ENCODE measurements at regions not wholly inside any gene's neighbourhood (a gene's known extent, or its start where the extent isn't known, plus 50 kb on each side); places are given as distances from the start of the nearest gene placed in this dataset.
"Not testable (repeated sequence)": the region's sequence is repeated elsewhere in the genome, so short reads cannot be mapped to it uniquely, and the experiment has no call there.

DNA sequence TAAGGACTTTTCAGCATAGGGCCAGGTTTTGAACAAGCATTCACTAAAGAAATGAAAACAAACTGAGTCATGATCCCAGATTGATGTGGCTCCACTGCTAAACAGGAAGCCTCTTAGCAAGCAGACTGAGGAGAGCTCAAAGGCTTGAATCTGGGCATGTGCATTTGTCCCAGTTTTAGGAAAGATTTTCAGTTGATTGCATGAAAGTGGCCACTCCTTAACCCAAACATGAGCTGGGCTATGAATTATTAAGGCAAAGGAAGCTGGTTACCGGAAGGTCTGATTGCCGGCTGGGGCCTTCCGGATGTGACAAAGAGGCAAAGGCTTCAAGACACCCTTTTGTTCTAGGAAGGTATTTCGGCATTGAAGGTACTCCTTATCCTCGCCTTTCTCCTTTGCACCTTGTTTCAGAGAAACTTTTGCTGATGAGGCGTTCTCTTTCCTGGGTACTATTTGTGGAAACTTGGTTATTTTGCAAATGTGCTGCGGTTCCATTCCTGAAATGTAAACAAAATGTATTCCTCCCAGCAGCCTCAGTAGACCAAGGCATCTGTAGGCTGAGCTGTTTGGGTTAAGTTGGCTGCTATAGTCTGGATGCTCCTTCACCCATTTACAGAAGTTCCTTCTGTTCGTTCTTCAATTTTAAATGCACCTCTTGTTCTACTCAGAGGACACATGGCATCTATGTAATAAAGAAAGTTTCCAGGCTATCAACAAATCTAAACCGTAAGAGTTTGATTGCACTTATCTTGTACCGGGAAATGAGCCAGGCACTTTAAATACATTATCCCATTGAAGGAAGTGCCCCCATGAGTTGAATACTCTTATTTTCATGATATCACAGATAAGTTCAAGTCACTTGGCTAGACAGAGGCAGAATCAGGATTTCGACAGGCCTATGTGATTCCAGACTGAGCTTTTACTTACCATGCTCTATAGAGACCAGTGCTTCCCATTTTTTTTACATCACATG is 115.6 kb upstream of the METAP2 start:
- DNase-seq (ENCODE audit: low spot score) (no peak), FAIRE-seq (no peak)

DNA sequence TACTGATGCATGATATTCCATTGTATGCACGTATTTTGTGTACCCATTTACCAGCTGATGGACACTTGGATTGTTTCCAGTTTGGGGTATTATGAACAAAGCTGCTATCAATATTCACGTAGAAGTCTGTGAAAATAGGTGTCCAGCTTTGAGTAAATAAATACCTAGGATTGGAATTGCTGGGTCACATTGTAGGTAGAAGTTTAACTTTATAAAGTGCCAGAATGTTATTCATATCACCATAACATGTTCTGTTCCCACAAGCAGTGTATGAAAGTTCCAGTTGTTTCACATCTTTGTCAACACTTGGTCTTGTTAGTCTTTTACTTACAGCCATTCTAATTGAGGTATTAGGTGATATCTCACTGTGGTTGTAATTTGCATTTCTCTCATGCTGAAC is 108.0 kb upstream of the METAP2 start:
- DNase-seq (ENCODE audit: low spot score), result no peak
- FAIRE-seq, result no peak

DNA sequence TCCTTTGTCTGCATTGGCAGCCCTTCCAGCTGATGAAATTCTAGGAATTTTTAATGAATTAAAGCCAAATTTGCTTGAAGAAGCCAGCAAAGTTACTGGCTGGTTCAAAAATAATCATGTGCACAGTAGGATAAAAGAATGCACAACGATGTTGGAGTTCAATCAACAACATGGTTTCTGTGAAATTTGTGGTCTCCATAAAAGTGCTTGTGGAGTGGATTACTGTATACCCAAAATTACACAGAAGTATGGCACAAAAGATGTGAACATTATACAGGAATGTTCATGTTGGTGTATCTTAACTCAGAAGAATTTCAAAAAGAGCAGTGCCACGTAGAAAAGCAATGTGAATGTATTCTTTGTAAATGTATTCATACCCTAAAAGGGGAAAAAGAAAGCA is 105.0 kb upstream of the METAP2 start:
- DNase-seq (ENCODE audit: low spot score) (no peak), FAIRE-seq (no peak)

DNA sequence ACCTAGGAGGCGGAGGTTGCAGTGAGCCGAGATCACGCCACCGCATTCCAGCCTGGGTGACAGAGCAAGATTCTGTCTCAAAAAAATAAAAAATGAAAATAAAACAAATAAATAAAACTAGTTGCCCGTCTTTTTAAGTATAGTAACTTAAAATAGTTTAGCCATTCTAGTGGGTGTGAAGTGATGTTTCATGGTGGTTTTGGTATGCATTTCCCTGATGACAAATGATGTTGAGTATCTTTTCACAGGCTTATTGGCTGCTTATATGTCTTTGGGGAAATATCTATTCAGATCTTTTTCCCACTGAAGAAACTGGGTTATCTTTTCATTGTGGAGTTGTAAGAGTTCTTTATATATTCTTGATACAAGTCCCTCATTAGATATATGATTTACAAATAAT is 102.4 kb upstream of the METAP2 start:
- no peak for FAIRE-seq
- no peak for DNase-seq (ENCODE audit: low spot score)

DNA sequence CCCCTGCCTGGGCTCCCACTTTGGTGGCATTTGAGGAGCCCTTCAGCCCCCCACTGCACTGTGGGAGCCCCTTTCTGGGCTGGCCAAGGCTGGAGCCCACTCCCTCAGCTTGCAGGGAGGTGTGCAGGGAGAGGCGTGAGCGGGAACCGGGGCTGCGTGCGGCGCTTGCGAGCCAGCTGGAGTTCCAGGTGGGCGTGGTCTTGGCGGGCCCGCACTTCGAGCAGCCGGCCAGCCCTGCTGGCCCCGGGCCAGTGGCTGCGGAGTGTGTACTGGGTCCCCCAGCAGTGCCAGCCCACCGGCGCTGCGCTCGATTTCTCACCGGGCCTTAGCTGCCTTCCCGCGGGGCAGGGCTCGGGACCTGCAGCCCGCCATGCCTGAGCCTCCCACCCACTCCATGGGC is 94.5 kb upstream of the METAP2 start:
- FAIRE-seq; DNase-seq (ENCODE audit: low spot score): not testable (repeated sequence)

DNA sequence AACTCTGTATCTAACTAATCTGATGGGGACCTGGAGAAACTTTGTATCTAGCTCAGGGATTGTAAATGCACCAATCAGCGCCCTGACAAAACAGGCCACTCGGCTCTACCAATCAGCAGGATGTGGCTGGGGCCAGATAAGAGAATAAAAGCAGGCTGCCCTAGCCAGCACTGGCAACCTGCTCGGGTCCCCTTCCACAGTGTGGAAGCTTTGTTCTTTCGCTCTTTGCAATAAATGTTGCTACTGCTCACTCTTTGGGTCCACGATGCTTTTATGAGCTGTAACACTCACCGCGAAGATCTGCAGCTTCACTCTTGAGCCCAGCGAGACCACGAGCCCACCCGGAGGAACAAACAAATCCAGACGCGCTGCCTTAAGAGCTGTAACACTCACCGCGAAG is 93.6 kb upstream of the METAP2 start:
- not testable (repeated sequence) for DNase-seq (ENCODE audit: low spot score); FAIRE-seq

DNA sequence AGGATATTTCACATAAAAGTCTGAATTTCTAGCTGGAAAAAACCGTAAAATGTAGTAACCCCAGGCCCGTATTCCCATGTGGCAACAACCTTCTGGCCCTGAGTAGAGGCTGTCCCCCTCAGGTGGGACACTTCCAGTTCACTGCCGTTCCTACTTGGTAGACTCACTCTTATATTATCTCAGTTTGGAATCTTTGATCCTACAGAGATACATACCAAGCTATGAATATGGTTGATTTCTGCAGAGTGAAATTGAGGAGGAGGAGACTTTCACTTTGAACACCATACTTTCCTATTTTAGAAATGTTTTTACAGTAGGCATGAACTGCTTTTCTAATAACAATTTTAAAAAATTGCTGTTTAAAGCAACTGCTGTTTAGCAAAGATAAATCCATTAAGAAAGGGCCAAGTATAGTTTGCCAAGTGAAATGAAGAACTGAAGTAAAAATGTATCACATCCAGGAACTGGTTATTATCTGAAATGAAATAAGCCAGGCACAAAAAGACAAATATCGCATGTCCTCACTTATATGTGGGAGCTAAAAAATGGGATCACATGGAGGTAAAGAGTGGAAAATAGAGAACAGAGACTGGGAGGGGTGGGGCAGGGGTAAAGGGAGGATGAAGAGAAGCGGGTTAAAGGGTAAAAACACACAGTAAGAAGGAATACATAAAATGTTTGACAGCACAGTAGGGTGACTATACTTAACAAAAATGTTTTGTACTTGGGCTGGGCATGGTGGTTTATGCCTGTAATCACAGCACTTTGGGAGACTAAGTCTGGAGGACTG is 92.8 kb upstream of the METAP2 start:
- FAIRE-seq, result no peak
- no peak for DNase-seq (ENCODE audit: low spot score)

DNA sequence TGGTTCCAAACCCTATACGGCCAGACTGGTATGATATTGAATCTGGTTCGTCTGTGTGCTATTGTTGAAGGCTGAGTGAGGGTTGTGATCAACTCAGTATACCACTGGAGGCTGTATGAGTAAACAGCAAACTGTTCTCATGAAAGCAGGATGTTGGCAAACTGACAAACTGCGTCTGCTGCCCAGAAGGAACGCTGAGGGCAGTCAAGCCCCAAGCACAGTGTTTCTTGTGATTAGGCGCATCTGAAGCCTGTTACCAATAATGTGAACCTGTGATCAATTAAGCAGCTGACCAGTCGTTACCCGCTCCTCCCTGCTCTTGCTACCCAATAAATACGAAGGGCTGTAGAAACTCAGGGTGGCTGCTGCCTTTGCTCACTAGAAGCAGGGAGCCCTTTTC is 90.0 kb upstream of the METAP2 start:
- DNase-seq (ENCODE audit: low spot score); FAIRE-seq: not testable (repeated sequence)

DNA sequence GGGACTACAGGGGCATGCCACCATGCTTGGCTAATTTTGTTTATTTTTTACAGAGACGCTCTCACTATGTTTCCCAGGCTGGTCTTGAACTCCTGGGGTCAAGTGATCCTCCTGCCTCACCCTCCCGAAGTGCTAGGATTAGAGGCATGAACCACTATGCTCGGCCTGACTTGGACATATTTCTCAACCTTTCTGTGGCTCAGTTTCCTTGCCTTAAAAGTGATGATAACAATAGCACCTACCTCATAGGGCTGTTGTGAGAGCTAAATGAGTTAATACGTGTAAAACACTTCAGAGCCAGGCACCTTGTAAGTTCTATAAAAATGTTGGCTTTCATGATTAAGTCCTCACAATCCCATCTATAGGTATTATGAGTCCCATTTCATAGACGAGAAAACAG is 89.2 kb upstream of the METAP2 start:
- FAIRE-seq, result no peak

DNA sequence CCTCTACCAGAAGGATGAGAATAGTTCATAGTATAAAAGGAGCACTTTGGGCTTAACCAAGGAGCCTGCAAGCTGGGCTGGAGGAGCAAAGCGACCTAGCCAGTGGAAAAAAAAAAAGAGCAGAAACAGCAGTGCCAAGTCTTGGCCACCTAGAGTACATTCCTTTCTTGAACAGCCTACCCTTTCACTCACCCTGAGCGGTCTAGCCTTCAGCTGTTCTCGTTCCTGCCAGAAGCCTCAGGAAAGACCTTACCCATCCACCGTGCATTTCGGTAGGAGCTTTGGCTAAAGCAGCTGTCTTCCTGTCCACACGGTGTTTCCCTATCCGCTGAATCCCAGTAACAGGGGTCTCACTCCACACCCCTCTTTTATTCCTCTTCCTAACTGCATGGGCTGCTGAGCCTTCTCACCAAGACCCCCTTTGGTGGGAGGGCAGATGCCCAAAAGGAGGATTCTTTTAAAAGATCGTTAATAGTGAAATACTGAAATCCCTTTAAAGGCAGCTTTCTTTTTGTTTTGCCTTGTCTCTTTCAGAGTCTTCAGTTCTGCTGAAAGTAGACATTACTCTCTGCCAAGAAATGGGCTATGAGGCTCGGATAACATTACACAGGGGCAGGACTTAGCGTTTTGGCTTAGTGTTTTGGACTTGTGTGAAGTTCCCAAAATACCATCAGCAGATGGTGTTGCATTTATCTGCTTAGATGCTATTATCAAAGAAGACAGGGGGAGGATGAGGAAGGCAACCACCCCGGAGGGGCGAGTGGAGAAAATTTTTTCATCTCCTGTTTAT is 88.5 kb upstream of the METAP2 start:
- DNase-seq (ENCODE audit: low spot score), result no peak
- no peak for FAIRE-seq

More for the DNA sequence above, 89.2 kb upstream of the METAP2 start:
- no peak for DNase-seq (ENCODE audit: low spot score)

DNA sequence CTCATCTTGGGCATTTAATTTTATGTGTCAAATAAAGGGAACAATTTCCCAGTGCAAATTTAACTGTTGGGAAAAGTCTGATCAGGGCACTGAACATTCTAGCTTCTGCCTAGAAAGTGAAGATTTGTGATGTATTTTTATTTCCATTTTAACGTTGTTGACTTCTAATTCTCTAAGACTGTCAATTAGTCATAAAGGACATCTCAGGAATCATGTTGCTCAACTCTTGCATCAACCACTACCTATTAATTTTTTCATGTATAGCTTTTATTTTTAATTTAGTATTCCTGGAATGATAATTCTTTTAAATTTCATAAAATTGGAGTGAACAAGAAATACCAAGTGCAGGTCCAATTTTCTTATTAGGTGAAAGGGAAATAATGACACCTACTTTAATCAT is 87.9 kb upstream of the METAP2 start:
- DNase-seq (ENCODE audit: low spot score) (no peak), FAIRE-seq (no peak)

DNA sequence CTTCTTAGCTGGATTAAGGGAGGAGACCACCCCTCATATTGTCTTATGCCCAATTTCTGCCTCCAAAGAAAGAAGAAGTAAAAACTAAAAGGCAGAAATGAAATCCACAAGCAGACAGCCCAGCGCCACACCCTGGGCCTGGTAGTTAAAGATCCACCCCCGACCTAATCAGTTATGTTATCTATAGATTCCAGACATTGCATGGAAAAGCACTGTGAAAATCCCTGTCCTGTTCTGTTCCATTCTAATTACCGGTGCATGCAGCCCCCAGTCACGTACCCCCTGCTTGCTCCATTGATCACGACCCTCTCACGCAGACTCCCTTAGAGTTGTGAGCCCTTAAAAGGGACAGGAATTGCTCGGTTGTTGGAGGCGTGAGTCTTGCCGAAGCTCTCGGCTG is 85.7 kb upstream of the METAP2 start:
- not testable (repeated sequence) for FAIRE-seq; DNase-seq (ENCODE audit: low spot score)

DNA sequence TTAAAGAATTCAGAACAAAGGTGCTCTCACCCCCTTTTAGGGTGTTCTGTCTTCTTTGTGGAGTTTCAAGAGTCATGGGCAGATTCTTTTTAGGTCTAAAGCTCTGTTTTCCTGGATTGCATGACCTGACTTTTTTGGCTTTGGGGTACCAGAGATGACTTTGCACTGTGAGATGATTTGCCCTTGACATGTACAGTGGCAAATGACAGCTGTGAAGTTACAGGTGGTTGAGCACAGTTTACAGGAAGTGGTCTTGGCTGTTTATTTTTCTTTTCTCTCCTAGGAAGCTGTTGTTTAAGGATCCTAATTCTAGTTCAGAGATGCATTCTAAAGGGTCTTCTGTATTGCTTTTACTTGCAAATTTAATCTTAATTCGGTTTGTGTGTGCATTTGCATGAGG is 83.8 kb upstream of the METAP2 start:
- FAIRE-seq, result no peak
- DNase-seq (ENCODE audit: low spot score), result no peak

DNA sequence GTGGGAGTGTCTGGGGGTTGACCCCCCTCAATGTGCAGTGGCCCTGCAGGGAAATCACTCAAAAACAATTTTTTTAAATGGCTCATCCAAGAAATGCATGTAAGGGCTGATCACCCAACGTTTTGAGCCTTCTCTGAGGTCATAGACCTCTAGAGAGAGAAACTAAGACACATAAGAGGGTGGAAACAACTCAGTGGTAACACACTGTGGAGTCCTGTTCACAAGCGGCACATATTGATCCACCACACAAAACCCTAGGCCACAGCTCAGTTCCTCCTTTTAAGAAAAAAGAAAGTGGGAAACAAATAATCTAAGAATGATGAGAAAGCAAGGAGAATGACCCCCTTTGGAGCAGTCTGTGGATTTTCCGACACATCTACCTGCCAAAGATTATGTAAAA is 83.0 kb upstream of the METAP2 start:
- no peak for DNase-seq (ENCODE audit: low spot score)
- no peak for FAIRE-seq

DNA sequence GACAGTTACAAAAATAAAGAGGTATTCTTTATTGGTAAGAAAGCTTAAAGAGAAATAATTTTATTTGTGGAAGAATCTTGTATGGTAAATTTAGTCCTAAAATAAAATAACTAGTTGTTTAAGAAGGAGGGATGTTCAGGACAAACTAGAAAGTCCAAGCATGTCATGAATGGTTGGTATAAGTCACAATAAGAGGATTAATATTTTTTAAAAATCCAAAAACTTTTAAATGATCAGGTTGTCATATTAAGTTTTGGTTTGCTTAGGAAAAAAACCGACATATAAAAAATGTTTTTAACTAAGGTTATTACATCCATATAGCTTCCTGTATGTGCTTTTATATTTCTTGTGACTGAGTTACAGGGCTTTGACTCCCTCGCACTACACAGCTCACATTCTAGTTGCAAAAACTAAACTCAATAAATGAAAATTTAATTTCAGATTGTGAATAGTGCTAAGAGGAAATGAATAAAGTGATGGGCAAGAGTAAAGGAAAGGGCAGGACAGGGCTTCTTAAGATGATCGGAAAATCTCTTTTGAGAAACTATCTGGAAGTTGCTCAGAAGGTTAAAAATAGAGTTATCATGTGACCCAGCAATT is 80.7 kb upstream of the METAP2 start:
- DNase-seq (ENCODE audit: low spot score), result no peak
- FAIRE-seq, result no peak

DNA sequence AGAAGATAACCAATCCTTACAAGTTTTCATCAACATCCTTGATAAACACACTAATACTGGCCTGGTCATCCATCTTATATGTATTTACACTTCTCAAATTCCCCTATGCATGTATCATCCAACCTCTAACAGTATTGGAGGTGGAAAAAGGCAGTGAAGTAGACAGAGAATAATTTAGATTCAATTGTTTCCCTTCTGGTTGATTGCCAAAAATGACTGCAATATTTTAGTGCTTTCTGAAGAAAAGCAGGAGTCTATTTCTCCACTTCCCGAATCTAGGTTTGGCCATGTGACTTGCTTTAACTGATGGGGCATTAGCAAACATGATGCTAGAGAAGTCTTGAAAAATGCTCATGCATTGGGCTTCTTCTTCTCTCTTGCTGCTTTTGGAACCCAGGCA is 78.3 kb upstream of the METAP2 start:
- FAIRE-seq (no peak), DNase-seq (ENCODE audit: low spot score) (no peak)

DNA sequence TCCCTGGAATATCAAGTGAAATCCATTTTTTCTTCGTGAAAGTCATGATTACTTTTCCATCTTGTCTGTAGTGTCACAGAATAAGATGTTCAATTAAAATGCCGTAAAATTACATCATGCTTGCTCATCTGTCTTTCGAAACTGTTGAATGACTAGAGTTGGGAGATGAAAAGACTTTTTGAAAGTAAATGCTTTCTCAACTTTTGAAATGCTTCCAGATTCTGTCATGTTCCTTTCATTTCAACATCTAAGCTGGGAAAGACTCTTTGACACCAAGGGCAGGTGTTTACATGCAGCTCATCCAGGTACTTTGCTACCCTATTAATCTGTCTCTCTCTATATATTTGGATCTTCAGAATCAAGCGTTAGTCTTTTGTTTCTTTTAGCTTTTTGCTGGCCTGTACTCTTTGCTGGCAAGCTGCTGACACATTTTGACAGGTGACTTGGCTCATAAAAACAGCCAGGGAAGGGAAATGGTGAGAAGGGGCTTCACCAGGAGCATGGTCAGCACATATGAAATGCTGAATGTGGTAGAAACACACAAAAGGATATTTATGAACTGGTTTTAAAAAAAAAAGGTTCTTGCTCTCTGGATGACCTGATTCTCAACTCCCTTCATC is 77.0 kb upstream of the METAP2 start:
- FAIRE-seq, result no peak
- DNase-seq (ENCODE audit: low spot score), result no peak

DNA sequence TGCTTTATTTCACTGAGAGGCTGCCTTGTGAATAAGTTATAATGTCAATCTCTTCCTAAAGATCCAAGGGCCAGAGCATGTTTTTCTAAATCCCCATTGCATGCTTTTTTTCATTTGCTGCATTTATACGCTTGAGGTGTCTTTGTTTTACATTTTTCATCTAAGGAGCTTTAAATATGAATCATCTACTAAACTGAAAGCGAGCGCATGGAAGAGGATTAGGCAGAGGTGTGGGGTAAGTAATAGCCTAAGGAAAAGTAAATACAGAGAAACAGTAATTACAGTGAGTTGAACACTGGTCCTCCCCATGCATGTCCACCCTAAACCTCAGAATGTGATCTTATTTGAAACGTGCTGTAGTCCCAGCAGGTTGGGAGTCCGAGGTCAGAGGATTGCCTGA is 76.4 kb upstream of the METAP2 start:
- no peak for FAIRE-seq

DNA sequence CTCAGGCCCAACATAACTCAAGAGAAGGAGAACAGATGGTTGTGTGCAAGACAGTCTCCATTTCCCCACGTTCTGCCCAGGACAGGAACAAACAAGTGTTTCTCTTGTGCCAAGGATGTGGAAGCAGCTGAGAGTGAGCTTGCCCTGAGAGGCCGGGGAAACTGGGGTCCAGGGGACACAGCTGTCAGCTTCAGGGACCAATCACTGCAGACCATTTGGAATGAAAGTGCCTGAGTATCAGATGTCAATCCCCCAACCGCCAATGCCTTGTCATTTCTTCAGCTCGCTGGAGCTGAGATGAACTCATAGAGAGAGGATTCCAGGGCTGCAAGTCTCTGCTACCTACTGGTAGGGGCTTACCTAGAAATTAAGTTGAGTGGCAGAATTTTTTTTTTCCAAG is 71.9 kb upstream of the METAP2 start:
- FAIRE-seq, result no peak
- DNase-seq (ENCODE audit: low spot score), result no peak

More for the DNA sequence above, 76.4 kb upstream of the METAP2 start:
- no peak for DNase-seq (ENCODE audit: low spot score)

DNA sequence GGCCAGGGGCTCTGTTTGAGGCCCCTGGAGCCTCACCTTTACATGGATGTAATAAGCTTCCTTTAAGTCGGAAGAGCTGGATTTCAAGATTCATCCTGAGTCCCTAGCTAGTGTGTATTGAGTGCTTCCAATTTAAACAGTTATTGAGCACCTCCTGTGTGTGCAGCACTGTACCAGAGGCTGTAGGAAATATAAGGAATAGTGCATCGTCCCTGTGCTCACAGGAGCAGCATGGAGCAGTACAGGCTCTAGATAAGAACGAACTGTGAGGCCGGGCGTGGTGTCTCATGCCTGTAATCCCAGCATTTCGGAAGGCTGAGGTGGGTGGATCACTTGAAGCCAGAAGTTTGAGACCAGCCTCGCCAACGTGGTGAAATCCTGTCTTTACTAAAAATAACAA is 65.8 kb upstream of the METAP2 start:
- DNase-seq (ENCODE audit: low spot score) (no peak), FAIRE-seq (no peak)

DNA sequence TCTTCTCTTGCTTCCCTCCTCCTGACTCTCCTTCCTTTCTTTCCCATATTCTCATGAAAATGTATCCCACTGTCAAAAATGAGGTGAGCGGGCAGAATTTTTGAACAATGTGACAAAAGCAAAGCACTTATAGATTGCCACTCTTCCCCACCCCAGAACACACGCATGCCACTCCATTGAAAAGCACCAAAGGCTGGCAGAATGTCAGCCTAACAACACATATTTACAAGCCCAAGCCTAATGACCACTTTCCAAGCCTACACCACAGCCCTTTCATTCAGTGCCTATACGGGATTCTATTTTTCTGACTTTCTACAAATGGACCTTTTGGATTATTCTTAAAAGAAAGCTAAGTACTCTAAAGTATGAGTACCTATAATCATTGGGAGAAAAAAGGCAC is 62.9 kb upstream of the METAP2 start:
- DNase-seq (ENCODE audit: low spot score), result no peak

More for the DNA sequence above, 62.9 kb upstream of the METAP2 start:
- FAIRE-seq, result no peak
